NCI-H2171 treated with DMSO at 0.1 percent for 48 hours (cell line): ENCODE measurements at regions not wholly inside any gene's neighbourhood (a gene's known extent, or its start where the extent isn't known, plus 50 kb on each side); places are given as distances from the start of the nearest gene placed in this dataset.

Source experiments
- DNase-seq: peaks from one replicate; lab custom pipeline; 2025; lab: John Stamatoyannopoulos, UW

DNA sequence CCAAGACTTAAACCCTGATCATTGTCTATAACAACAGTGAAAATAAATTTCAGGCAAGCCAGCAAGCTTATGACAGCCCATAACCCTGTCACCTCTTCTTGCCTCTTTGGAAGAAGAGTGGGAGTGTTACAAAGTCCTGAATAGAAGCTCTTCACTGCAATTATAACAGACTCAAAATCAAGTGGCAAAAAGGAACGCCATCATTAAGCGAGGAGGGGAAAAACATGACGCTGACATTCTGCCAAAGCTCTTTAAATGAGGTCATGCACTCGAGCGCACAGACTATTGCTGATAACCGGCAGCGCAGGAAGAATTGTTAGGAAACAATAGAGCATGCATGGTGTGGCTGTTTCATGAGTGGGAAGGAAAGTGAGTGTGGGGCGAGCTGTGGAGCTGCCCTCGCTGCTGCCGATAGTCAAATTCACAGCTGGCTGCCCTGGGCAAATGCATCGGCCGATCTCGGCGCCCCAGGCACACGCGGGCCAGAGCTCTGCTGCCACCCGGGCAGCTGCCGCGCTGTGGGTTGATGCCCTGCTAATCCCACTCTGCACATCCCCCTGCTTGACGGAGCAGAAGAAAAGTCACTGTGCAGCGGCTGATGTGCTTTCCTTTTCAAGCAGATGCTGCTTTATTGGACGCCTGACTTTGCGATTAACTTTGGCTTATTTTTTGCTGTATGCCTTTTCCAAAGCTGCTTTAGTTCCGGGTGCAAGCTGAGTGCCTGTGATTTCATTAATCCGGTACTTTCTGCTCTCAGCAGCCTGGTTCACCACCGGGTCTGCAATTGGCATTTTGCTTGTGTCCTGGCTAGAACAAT, 102.4 kb upstream of the ST6GALNAC5 start:
- DNase-seq, result peak; percentile 72

DNA sequence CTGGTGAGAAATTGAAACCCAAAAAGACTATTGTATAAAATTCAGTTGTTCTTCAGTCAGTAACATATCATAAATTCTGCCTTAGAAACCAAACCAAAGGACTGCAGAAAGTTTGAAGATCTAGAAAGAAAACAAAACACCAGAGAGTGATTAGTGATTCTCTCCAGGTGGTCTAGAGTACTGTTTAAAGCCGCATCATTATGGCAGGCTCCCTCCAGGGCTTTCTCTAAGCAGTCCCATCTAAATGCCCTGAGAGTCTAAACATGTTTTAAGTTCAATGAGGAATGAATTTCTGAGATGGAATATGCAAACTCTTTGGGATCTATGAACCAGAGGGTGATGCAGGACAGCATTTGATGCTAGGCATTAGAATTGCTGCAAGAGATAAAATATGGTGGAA, 100.9 kb upstream of the ST6GALNAC5 start:
- DNase-seq, result no peak

DNA sequence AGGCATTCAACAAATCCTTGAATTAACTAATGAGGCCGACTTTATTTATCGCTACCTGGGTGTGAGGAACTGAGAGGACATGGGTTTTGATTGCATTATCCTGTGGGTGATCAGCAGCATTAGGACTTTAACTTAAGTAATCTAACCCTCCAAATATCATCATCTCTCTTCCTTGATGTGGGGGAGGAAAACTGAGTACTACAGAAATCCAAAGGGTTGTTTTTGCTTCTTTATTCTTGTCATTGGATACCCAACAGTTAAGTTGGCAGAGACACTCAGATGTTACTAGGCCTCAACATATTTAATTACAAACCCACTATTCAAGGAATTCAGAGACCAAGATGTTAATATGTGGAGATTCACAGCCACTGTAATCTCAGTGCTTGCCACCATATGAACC, 97.4 kb upstream of the ST6GALNAC5 start:
- peak; percentile 60 for DNase-seq

DNA sequence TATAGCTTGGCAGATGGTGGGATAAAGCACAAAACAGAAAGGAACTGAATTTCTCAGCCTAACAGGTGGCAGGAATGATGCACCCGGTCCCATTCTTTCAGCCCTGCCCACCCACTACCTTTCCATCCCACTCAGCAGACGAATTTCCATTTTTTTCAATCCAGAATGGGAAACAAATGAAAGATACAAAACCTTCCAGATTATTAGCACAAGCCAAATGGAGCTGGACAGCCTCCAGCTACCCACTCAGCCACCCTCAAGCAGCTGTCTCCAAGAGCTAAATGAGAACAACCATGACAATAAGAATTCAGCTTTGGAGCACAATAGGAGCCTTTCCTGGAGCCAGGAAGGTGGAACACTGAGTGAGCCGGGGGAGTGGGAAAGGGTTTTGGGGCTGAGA, 96.3 kb upstream of the ST6GALNAC5 start:
- DNase-seq, result peak; percentile 98

DNA sequence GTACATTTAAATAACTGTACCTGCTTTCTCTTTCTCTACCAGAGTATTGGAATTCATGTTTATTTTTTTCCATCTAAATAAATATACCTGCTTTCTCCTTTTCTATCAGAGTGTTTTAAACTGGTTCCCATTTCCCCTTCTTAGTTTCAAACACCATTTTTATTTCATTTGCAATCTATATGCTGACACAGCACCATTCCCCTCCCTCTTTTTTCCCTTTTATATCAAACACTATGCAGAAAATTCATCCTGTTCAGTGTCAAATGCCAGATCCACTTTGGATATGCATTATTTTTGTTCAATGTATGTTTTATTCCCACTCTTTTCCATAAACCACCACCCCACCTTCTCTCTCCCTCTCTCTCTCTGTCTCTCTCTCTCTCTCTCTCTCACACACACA, 85.8 kb upstream of the ST6GALNAC5 start:
- DNase-seq, result no peak

DNA sequence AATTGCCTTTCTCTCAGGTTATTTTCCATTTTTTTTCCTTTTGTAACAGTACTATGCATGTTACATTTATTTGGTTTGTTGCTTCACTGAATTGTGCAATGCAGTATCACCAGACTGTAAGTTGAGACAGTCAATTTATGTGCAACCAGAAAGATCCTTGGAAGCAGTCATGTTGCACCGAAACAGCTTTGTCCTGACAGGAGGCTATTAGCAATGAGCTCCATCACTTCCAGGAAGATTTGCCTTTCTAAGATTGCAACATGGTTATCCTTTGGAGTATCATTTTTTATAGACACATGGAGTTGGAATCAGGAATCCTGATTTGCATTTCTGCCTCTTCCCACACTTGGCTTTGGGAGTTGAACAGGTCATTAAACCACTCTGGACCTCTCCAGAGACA, 84.5 kb upstream of the ST6GALNAC5 start:
- peak; percentile 17 for DNase-seq

DNA sequence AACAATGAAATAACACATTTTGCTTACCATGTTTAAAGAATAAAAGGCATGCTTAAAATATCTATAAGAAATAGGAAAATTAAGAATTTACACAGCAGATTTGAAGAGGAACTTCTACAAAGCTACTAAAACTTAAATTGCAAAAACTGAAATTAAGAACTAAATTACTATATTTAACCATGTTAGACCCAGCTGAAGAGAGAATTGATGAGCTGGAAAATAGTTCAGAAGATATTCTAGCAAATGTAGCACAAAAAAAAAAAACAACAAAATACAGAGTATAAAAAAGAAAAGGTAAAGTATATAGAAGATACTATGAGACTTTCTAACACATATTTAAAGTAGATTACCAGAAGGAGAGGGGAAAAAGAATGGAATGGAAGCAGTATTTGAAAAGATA, 82.8 kb upstream of the ST6GALNAC5 start:
- DNase-seq, result no peak

DNA sequence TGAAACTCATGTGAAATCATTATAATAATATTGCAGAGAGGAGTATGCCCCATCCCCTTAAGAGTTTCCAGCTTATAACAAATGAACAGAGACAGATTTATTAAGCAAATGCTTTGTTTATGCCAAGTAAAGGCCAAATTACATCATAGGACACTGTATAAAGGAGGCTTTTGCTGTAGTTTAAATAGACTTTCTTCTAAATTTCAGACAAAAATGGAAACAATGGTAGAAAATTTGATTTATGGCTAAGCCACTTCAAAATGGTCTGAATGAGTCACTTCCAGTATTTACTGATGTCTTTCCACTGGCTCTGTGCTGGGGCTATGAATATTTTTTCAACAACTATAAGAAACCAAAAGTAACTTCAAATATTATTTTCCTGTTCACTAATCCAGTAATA, 81.1 kb upstream of the ST6GALNAC5 start:
- DNase-seq, result no peak

DNA sequence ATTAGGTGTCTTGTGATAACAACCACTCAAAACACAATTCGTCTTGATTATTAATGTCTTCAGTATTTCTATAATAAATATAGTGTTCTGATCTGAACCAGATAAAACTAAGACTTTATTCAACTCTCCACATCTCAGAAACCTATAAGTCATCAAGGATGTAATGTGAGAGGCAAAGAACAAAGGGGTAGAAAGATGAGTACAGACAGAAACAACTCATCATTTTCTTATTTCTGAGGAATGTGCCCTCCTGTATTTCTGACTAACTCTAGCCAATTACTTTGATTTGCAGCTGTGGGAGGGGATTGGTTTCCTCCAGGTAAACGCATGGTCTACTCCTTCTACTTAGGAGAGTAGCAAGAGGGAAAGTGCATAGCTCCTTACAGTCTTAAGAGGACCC, 73.7 kb upstream of the ST6GALNAC5 start:
- DNase-seq, result no peak

DNA sequence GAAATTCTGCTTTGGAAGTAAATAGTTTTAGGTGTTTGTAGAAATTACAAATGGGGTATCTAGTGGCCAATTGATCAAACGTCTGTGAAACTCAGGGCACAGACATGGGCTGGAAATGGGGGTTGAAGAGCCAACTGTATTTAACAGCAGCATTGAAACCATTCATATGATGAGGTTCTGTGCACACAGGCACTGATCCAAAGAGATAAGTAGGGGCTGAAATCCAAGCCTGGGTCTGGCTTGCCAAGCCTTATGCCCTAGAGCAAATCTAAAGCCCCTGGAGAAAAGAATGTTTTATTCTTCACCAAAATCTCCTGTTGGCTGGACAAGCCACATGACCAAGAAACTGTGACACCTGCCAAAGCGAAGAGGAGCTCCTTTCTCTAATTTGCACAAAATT, 67.6 kb upstream of the ST6GALNAC5 start:
- DNase-seq, result no peak

DNA sequence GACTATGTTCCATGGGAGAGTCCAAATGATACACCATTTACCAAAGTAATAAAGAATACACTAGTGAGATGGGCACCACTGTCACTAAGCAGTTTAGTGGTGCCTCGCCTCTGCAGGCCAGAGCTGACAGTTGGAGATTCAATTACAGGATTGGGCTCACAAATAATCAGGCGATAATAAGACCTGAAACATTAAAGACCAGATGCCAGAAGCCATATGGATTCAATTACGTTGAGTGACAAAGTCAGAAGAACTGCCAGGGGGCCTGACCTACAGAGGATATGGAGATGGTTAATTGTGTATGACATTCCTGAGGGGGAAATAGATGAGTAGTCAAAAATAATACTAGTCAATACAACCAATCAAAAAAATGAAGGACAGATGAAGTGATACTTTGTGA, 65.2 kb upstream of the ST6GALNAC5 start:
- peak; percentile 87 for DNase-seq

DNA sequence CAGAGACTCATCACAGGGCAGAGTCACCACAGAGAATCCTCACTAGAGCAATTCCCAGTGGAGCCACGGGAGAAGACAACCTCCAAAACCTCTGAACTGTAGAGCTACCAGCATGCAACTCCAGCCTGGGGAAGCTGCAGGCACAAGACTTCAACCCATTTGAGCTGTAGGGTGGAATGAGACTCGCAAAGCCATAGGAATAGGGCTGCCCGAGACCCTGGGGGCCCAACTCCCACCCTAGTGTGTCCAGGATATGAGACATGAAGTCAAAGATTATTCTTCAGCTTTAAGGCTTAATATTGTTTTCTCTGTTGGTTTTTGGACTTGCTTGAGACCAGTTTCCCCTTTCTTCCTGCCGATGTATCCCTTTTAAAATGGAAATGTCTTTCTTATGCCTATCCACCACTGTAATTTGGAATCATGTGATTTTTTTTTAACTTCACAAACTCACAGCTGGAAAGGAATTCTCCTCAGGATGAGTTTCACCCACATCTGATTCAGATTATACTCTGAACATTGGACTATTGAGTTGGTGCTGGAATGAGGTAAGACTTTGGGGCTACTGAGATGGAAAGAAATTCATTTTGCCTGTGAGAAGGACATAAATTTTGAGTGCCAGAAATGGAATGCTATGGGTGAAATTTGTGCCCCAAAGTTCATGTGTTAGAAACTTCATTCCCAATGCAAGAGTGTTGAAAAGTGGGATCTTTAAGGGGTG, 59.6 kb upstream of the ST6GALNAC5 start:
- DNase-seq, result no peak
